Smooth muscle cell (in vitro differentiated cells): ENCODE measurements at regions not wholly inside any gene's neighbourhood (a gene's known extent, or its start where the extent isn't known, plus 50 kb on each side); places are given as distances from the start of the nearest gene placed in this dataset.

ENCODE experiments used
- DNase-seq: peaks from one replicate; lab custom pipeline; 2025; ENCODE audit not compliant: unreplicated experiment; lab: John Stamatoyannopoulos, UW
- H2AFZ ChIP-seq: fragments of 200-600 bp; sonication (generic); 2 replicates; pipeline ENCODE4 v1.6.0; 2016; ENCODE audit warnings: antibody characterized with exemption, low read depth, mild to moderate bottlenecking
- H3F3A ChIP-seq: fragments of 200-600 bp; sonication (generic); 2 replicates; pipeline ENCODE4 v1.6.0; 2017; ENCODE audit warnings: antibody characterized with exemption, low read depth
- H3K27ac ChIP-seq: fragments of 200-600 bp; sonication (generic); 2 replicates; pipeline ENCODE4 v1.5.1; 2016; ENCODE audit warnings: low read depth, mild to moderate bottlenecking
- H3K27me3 ChIP-seq: fragments of 200-600 bp; sonication (generic); 2 replicates; pipeline ENCODE4 v1.6.1; 2016; ENCODE audit warnings: low read depth, mild to moderate bottlenecking
- H3K36me3 ChIP-seq: fragments of 200-600 bp; sonication (generic); 2 replicates; pipeline ENCODE4 v1.5.1; 2016; ENCODE audit warnings: low read depth
- H3K4me1 ChIP-seq: fragments of 200-600 bp; sonication (generic); 2 replicates; pipeline ENCODE4 v1.5.1; 2016; ENCODE audit warnings: low read depth
- H3K4me2 ChIP-seq: fragments of 200-600 bp; sonication (generic); 2 replicates; pipeline ENCODE4 v1.6.0; 2016; ENCODE audit warnings: mild to moderate bottlenecking
- H3K4me3 ChIP-seq: fragments of 200-600 bp; sonication (generic); 2 replicates; pipeline ENCODE4 v1.5.1; 2016; ENCODE audit warnings: mild to moderate bottlenecking
- H3K79me2 ChIP-seq: fragments of 200-600 bp; sonication (generic); 2 replicates; pipeline ENCODE4 v1.6.0; 2016; ENCODE audit warnings: low read depth, mild to moderate bottlenecking
- H3K9ac ChIP-seq: fragments of 200-600 bp; sonication (generic); 2 replicates; pipeline ENCODE4 v1.6.0; 2016; ENCODE audit warnings: low read depth
- H3K9me3 ChIP-seq: fragments of 200-600 bp; sonication (generic); replicated peaks from 2 replicates; pipeline ENCODE4 v1.5.1; 2016; ENCODE audit warnings: low read depth
- H4K20me1 ChIP-seq: fragments of 200-600 bp; sonication (generic); 2 replicates; pipeline ENCODE4 v1.6.0; 2016; ENCODE audit warnings: low read depth
- CTCF ChIP-seq: fragments of 200-600 bp; sonication (generic); IDR thresholded peaks from 2 replicates; pipeline ENCODE4 v1.5.1; 2017; ENCODE audit warnings: borderline replicate concordance, mild to moderate bottlenecking, antibody characterized with exemption; ENCODE audit not compliant: insufficient read depth, poor library complexity, severe bottlenecking
- WGBS: methylation state at CpG from one replicate; pipeline ENCODE4 v1.1.7; 2016; ENCODE audit warnings: low lambda C conversion rate; 5-methylcytosine and 5-hydroxymethylcytosine counted together

- Histone ChIP-seq H3K27me3 (no peaks in the 10 kb centered on the region), H3K36me3 (no peaks in the 10 kb centered on the region), H3F3A (no peaks in the 10 kb centered on the region), H3K4me1 (peaks cover 5% of the 10 kb centered on the region), H3K79me2 (no peaks in the 10 kb centered on the region), H3K4me3 (no peak overlapping the region), H3K9me3 (peaks cover 8% of the 10 kb centered on the region), H3K27ac (no peak overlapping the region), H2AFZ (no peak overlapping the region), H3K4me2 (no peak overlapping the region), H3K9ac (no peak overlapping the region), H4K20me1 (no peaks in the 10 kb centered on the region)
- no peak for DNase-seq
- 87% methylated on average over 12 of the region's 12 CpGs for WGBS
- no peak for TF ChIP-seq CTCF
These were observed 195.6 kb downstream of the FAM43A start for GRCh38 chr3:194880940-194881925.

- Histone ChIP-seq H4K20me1 (no peaks in the 10 kb centered on the region), H3F3A (no peaks in the 10 kb centered on the region), H2AFZ (no peak overlapping the region), H3K9me3 (peaks cover 8% of the 10 kb centered on the region), H3K4me3 (no peak overlapping the region), H3K4me1 (peaks cover 3% of the 10 kb centered on the region), H3K9ac (no peak overlapping the region), H3K4me2 (no peak overlapping the region), H3K27me3 (no peaks in the 10 kb centered on the region), H3K36me3 (no peaks in the 10 kb centered on the region), H3K79me2 (no peaks in the 10 kb centered on the region), H3K27ac (no peak overlapping the region)
- WGBS = 90% methylated on average over 6 of the region's 6 CpGs
- no peak for DNase-seq
- TF ChIP-seq CTCF = no peak
These were observed 199.1 kb downstream of the FAM43A start for GRCh38 chr3:194884649-194885315.

- H3K79me2 ChIP-seq = no peaks in the 10 kb centered on the region
- TF ChIP-seq CTCF = no peak
- H3K9ac ChIP-seq = no peak overlapping the region
- H3K4me3 ChIP-seq = no peak overlapping the region
- H3K36me3 ChIP-seq = no peaks in the 10 kb centered on the region
- WGBS = 88% methylated on average over 2 of the region's 2 CpGs
- peaks cover 8% of the 10 kb centered on the region for H3K9me3 ChIP-seq
- H2AFZ ChIP-seq = no peak overlapping the region
- no peaks in the 10 kb centered on the region for H3K4me1 ChIP-seq
- no peak for DNase-seq
- no peaks in the 10 kb centered on the region for H3K27me3 ChIP-seq
- no peaks in the 10 kb centered on the region for H4K20me1 ChIP-seq
- no peak overlapping the region for H3K27ac ChIP-seq
- no peaks in the 10 kb centered on the region for H3F3A ChIP-seq
- H3K4me2 ChIP-seq = no peak overlapping the region
These were observed 200.1 kb downstream of the FAM43A start for GRCh38 chr3:194885766-194886165.
